Vagina (tissue), 2 donors: ENCODE measurements at regions not wholly inside any gene's neighbourhood (a gene's known extent, or its start where the extent isn't known, plus 50 kb on each side); places are given as distances from the start of the nearest gene placed in this dataset.
A peak's percentile ranks its signal among the peaks of the same experiment; 100 is the strongest.

Experiments used
- DNase-seq, 2 donors: peaks; one replicate each; pipeline ENCODE4 v3.0.0-alpha.2; 2017; ENCODE audit errors: extremely low spot score in 2 of 2
- H3K27ac ChIP-seq: fragments of 200-600 bp; sonication (generic); one replicate; pipeline ENCODE4 v1.5.1; 2019
- H3K27me3 ChIP-seq: fragments of 200-600 bp; sonication (generic); one replicate; pipeline ENCODE4 v1.5.1; 2019
- H3K36me3 ChIP-seq, 2 donors: fragments of 200-600 bp; sonication (generic); one replicate each; pipeline ENCODE4 v1.5.1; 2017 to 2019
- H3K4me1 ChIP-seq: fragments of 200-600 bp; sonication (generic); one replicate; pipeline ENCODE4 v1.5.1; 2019
- H3K4me3 ChIP-seq, 2 donors: fragments of 200-600 bp; sonication (generic); 1 replicate in 1 of 2; 2 replicates in 1 of 2; pipeline ENCODE4 v1.5.1; 2016 to 2019
- H3K9me3 ChIP-seq: fragments of 200-600 bp; sonication (generic); one replicate; pipeline ENCODE4 v1.5.1; 2019
- CTCF ChIP-seq, 3 experiments: fragments of 450-650 bp in 2 of 3; fragments of 200-600 bp in 1 of 3; sonication (generic) in 1 of 3; IDR thresholded peaks; one replicate each; pipeline ENCODE4 v1.5.1; 2017 to 2019; ENCODE audit warnings: antibody characterized with exemption in 3 of 3, mild to moderate bottlenecking in 2 of 3, moderate library complexity in 2 of 3
- POLR2A ChIP-seq, 2 donors: fragments of 450-650 bp; IDR thresholded peaks; one replicate each; pipeline ENCODE4 v1.6.1; 2017; ENCODE audit warnings: antibody characterized with exemption in 2 of 2, mild to moderate bottlenecking in 2 of 2, moderate library complexity in 2 of 2
- POLR2AphosphoS5 ChIP-seq, 2 donors: sonication (generic); formaldehyde crosslinking; IDR thresholded peaks; one replicate each; pipeline ENCODE4 v1.9.0; 2017; ENCODE audit warnings: antibody characterized with exemption in 2 of 2, mild to moderate bottlenecking in 2 of 2, low read depth in 1 of 2; ENCODE audit not compliant: insufficient read depth in 1 of 2
- intact Hi-C: fragments of 100-400 bp; cut with DNase I; formaldehyde crosslinking; loops from one replicate; pipeline ENCODE4 v1.15.1; 2023

DNA sequence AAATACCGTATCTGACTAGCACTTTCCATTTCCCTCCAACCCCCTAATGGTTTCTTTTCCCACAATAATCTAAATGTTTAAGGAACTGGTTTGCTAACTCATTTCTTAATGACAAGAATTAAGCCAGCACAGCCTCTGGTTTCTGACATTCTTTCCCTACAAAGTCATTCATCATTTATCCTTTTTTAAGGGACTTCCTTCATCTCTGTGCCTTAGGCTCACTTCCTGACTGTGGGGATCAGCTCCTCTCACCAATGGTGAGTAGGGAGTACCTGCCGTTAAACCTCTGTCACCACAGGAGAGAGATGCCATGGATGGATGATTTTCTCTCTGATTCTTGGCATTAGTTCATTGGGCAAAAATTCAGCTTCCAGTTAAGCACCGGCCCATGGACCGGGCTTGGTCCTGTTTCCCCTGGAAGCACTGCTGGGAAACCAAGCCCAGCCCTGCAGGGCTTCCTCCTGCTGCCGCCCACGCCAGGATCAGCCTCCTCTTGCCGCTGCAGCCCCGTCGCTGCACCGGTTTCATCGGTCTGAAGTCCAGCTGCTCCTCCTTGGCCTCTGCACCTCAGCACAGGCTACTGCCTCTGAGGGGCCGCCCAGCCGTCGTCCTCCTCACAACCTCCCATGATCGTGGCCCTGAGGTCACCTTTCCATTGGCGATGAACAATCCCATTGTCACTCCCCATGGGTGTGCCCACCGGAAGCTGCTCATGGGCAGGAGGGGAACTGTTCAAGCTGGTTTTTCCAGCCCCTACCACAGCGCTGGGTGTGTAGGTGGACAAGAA lies 64.0 kb upstream of the ZNF516 start:
- Histone ChIP-seq H3K27me3 (no peaks in the 10 kb centered on the region), H3K4me1 (peaks cover 4% of the 10 kb centered on the region), H3K27ac (no peak overlapping the region), H3K9me3 (no peaks in the 10 kb centered on the region), H3K4me3 (no peak overlapping the region), H3K36me3 (no peaks in the 10 kb centered on the region)
- intact Hi-C loops: no loop called here
- TF ChIP-seq CTCF (IDR thresholded peaks at IDR 0.05) (no peak), POLR2AphosphoS5 (IDR thresholded peaks at IDR 0.05; ENCODE audit: insufficient read depth in 1 of 2, low read depth in 1 of 2) (peak in 1 of 2 donors; percentile 32), POLR2A (IDR thresholded peaks at IDR 0.05) (no peak)
- DNase-seq: no peak

GRCh38 chr18:76557026-76557575 lies 62.1 kb upstream of the ZNF516 start:
- intact Hi-C loops: no loop called here
- no peak overlapping the region for H3K4me3 ChIP-seq
- H3K4me1 ChIP-seq: no peaks in the 10 kb centered on the region
- no peaks in the 10 kb centered on the region for H3K36me3 ChIP-seq
- H3K27me3 ChIP-seq: no peaks in the 10 kb centered on the region
- no peaks in the 10 kb centered on the region for H3K9me3 ChIP-seq
- H3K27ac ChIP-seq: no peak overlapping the region
- TF ChIP-seq CTCF (IDR thresholded peaks at IDR 0.05): no peak
- no peak for TF ChIP-seq POLR2AphosphoS5 (IDR thresholded peaks at IDR 0.05; ENCODE audit: insufficient read depth in 1 of 2, low read depth in 1 of 2)
- no peak for TF ChIP-seq POLR2A (IDR thresholded peaks at IDR 0.05)
- no peak for DNase-seq

DNA sequence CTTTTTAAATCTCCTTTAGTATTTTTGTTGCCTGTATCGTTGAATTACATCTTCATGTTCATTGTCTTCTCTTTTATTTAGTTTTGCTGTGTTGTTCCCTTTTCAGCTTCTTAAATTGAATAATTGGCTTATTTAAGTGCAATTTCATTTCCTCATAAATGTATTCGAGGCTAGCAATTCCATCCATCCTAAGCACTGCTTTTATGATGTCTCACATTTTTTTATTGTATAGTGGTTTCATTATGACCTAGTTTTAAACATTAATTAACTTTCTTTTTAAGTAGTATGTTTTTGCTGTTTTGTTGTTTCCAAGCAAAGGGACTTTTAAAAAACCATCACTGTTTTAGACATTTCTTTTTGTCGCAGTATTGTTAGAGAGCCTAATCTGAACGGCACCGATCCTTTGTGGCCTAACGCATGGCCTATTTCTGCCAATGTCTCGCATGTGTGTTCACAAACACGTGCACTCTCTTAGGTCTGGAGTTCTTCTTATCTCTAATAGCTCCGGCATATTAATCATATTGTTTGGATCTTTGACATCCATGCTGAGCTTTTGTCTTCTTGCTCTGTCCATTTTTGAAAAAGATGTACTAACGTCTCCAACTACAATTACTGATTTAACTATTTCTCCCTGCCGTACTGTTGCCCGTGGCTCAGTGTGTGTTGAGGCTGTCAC lies 59.6 kb upstream of the ZNF516 start:
- Histone ChIP-seq H3K36me3 (no peaks in the 10 kb centered on the region), H3K27me3 (no peaks in the 10 kb centered on the region), H3K4me3 (no peak overlapping the region), H3K9me3 (no peaks in the 10 kb centered on the region), H3K27ac (no peak overlapping the region), H3K4me1 (no peaks in the 10 kb centered on the region)
- DNase-seq: no peak
- intact Hi-C loops: no loop called here
- no peak for TF ChIP-seq CTCF (IDR thresholded peaks at IDR 0.05)
- no peak for TF ChIP-seq POLR2A (IDR thresholded peaks at IDR 0.05)
- TF ChIP-seq POLR2AphosphoS5 (IDR thresholded peaks at IDR 0.05; ENCODE audit: insufficient read depth in 1 of 2, low read depth in 1 of 2): no peak

DNA sequence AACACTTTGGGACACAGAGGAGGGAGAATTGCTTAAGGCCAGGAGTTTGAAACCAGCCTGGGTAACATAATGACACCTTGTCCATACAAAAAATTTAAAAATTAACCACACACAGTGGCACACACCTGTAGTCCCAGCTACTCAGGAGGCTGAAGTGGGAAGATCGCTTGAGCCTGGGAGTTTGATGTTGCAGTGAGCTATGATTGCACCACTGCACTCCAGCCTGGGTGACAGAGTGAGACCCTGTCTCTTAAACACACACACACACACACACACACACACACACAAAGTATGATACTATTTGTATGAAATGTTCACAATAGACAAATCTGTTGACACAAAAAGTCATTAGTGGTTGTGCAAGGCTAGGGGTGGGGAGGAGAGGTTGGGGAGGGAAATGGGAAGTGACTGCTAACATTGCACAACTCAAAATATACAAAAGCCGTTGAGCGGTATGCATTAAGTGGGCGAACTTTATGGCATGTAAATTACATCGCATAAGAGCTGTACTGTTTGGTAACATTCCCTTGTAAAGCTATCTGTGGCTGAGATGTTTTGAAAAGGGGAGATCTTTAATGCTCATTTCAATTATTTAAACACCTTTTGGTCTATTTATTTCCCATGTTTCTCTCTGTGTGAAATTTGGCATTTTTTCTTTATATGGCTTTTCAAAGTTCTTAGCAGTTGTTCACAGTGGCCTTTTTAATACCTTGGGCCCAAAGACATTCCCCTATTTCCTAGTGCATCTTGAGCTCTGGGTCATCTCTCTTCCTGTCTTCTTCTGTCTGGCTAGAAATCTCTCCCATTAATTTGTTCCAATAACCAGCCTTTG lies 58.9 kb upstream of the ZNF516 start:
- DNase-seq: no peak
- no peaks in the 10 kb centered on the region for H3K27me3 ChIP-seq
- no peaks in the 10 kb centered on the region for H3K4me1 ChIP-seq
- TF ChIP-seq POLR2AphosphoS5 (IDR thresholded peaks at IDR 0.05; ENCODE audit: insufficient read depth in 1 of 2, low read depth in 1 of 2) (no peak), CTCF (IDR thresholded peaks at IDR 0.05) (no peak), POLR2A (IDR thresholded peaks at IDR 0.05) (no peak)
- H3K9me3 ChIP-seq: no peaks in the 10 kb centered on the region
- intact Hi-C loops: no loop called here
- H3K4me3 ChIP-seq: no peak overlapping the region
- H3K36me3 ChIP-seq: no peaks in the 10 kb centered on the region
- no peak overlapping the region for H3K27ac ChIP-seq
